ENCODE measurements at regions not wholly inside any gene's neighbourhood (a gene's known extent, or its start where the extent isn't known, plus 50 kb on each side); places are given as distances from the start of the nearest gene placed in this dataset.
A peak's percentile ranks its signal among the peaks of the same experiment; 100 is the strongest.

- Histone ChIP-seq H3K4me1 (replicated peaks) (no peaks in the 10 kb centered on the region), H3K36me3 (no peaks in the 10 kb centered on the region), H3K9me3 (replicated peaks) (no peaks in the 10 kb centered on the region), H3K27me3 (replicated peaks) (no peaks in the 10 kb centered on the region), H3K27ac (no peak overlapping the region), H3K4me3 (no peak overlapping the region)
- DNase-seq (ENCODE audit: low read depth in 1 of 2, low spot score in 2 of 2): no peak
These were observed 50.8 kb upstream of the PRSS1 start for GRCh38 chr7:142698429-142698828.

GRCh38 chr7:142697270-142697669, 52.0 kb upstream of the PRSS1 start:
- DNase-seq (ENCODE audit: low read depth in 1 of 2, low spot score in 2 of 2): no peak
- Histone ChIP-seq H3K27ac (no peak overlapping the region), H3K9me3 (replicated peaks) (no peaks in the 10 kb centered on the region), H3K36me3 (no peaks in the 10 kb centered on the region), H3K27me3 (replicated peaks) (no peaks in the 10 kb centered on the region), H3K4me1 (replicated peaks) (no peaks in the 10 kb centered on the region), H3K4me3 (no peak overlapping the region)

- Histone ChIP-seq H3K27ac (no peak overlapping the region), H3K27me3 (replicated peaks) (no peaks in the 10 kb centered on the region), H3K4me1 (replicated peaks) (no peaks in the 10 kb centered on the region), H3K9me3 (replicated peaks) (no peaks in the 10 kb centered on the region), H3K4me3 (no peak overlapping the region), H3K36me3 (no peaks in the 10 kb centered on the region)
- no peak for DNase-seq (ENCODE audit: low read depth in 1 of 2, low spot score in 2 of 2)
These were observed 52.7 kb upstream of the PRSS1 start for GRCh38 chr7:142696456-142697179.

- H3K4me3 ChIP-seq: no peak overlapping the region
- DNase-seq (ENCODE audit: low read depth in 1 of 2, low spot score in 2 of 2): no peak
- H3K27me3 ChIP-seq (replicated peaks): no peaks in the 10 kb centered on the region
- H3K27ac ChIP-seq: no peak overlapping the region
- H3K36me3 ChIP-seq: no peaks in the 10 kb centered on the region
- H3K4me1 ChIP-seq (replicated peaks): no peaks in the 10 kb centered on the region
- no peaks in the 10 kb centered on the region for H3K9me3 ChIP-seq (replicated peaks)
These were observed 55.4 kb upstream of the PRSS1 start for GRCh38 chr7:142693911-142694310.

- Histone ChIP-seq H3K9me3 (replicated peaks) (no peaks in the 10 kb centered on the region), H3K27me3 (replicated peaks) (no peaks in the 10 kb centered on the region), H3K27ac (no peak overlapping the region), H3K4me3 (no peak overlapping the region), H3K4me1 (replicated peaks) (no peaks in the 10 kb centered on the region), H3K36me3 (no peaks in the 10 kb centered on the region)
- DNase-seq (ENCODE audit: low read depth in 1 of 2, low spot score in 2 of 2): no peak
These were observed 58.6 kb upstream of the PRSS1 start for GRCh38 chr7:142690554-142691182.

- no peak overlapping the region for H3K4me3 ChIP-seq
- no peaks in the 10 kb centered on the region for H3K9me3 ChIP-seq (replicated peaks)
- no peaks in the 10 kb centered on the region for H3K36me3 ChIP-seq
- no peak for DNase-seq (ENCODE audit: low read depth in 1 of 2, low spot score in 2 of 2)
- no peak overlapping the region for H3K27ac ChIP-seq
- H3K27me3 ChIP-seq (replicated peaks): no peaks in the 10 kb centered on the region
- H3K4me1 ChIP-seq (replicated peaks): no peaks in the 10 kb centered on the region
These were observed 59.7 kb upstream of the PRSS1 start for GRCh38 chr7:142689439-142690120.

- no peaks in the 10 kb centered on the region; the same call in 1 of the 2 replicates for H3K27me3 ChIP-seq (replicated peaks)
- DNase-seq (ENCODE audit: low read depth in 1 of 2, low spot score in 2 of 2): no peak
- no peak overlapping the region for H3K27ac ChIP-seq
- no peak overlapping the region for H3K4me3 ChIP-seq
- H3K9me3 ChIP-seq (replicated peaks): no peaks in the 10 kb centered on the region
- no peaks in the 10 kb centered on the region for H3K4me1 ChIP-seq (replicated peaks)
- H3K36me3 ChIP-seq: no peaks in the 10 kb centered on the region
These were observed 63.3 kb upstream of the PRSS1 start for GRCh38 chr7:142685877-142686508.

GRCh38 chr7:142681314-142682092, 67.8 kb upstream of the PRSS1 start:
- no peaks in the 10 kb centered on the region for H3K36me3 ChIP-seq
- no peak overlapping the region for H3K27ac ChIP-seq
- H3K4me3 ChIP-seq: no peak overlapping the region
- no peak for DNase-seq (ENCODE audit: low read depth in 1 of 2, low spot score in 2 of 2)
- H3K9me3 ChIP-seq (replicated peaks): no peaks in the 10 kb centered on the region
- no peaks in the 10 kb centered on the region for H3K4me1 ChIP-seq (replicated peaks)
- no peaks in the 10 kb centered on the region; the same call in 1 of the 2 replicates for H3K27me3 ChIP-seq (replicated peaks)

- H3K9me3 ChIP-seq (replicated peaks): no peaks in the 10 kb centered on the region
- H3K4me3 ChIP-seq: no peak overlapping the region
- no peaks in the 10 kb centered on the region for H3K36me3 ChIP-seq
- DNase-seq (ENCODE audit: low read depth in 1 of 2, low spot score in 2 of 2): no peak
- H3K27ac ChIP-seq: no peak overlapping the region
- H3K27me3 ChIP-seq (replicated peaks): no peaks in the 10 kb centered on the region
- H3K4me1 ChIP-seq (replicated peaks): no peaks in the 10 kb centered on the region
These were observed 77.8 kb upstream of the PRSS1 start for GRCh38 chr7:142671506-142671905.

GRCh38 chr7:142670511-142670910, 78.8 kb upstream of the PRSS1 start:
- no peak for DNase-seq (ENCODE audit: low read depth in 1 of 2, low spot score in 2 of 2)
- Histone ChIP-seq H3K27ac (no peak overlapping the region), H3K9me3 (replicated peaks) (no peaks in the 10 kb centered on the region), H3K36me3 (no peaks in the 10 kb centered on the region), H3K4me1 (replicated peaks) (no peaks in the 10 kb centered on the region), H3K4me3 (no peak overlapping the region), H3K27me3 (replicated peaks) (no peaks in the 10 kb centered on the region)

GRCh38 chr7:142669074-142669654, 80.1 kb upstream of the PRSS1 start:
- peak in 1 of 2 experiments; percentile 26 for DNase-seq (ENCODE audit: low read depth in 1 of 2, low spot score in 2 of 2)
- no peak overlapping the region for H3K27ac ChIP-seq
- H3K9me3 ChIP-seq (replicated peaks): no peaks in the 10 kb centered on the region

GRCh38 chr7:142668495-142668894, 80.8 kb upstream of the PRSS1 start:
- Histone ChIP-seq H3K27me3 (replicated peaks) (no peaks in the 10 kb centered on the region), H3K27ac (no peak overlapping the region), H3K4me1 (replicated peaks) (no peaks in the 10 kb centered on the region), H3K36me3 (no peaks in the 10 kb centered on the region), H3K9me3 (replicated peaks) (no peaks in the 10 kb centered on the region), H3K4me3 (no peak overlapping the region)
- DNase-seq (ENCODE audit: low read depth in 1 of 2, low spot score in 2 of 2): no peak

More at GRCh38 chr7:142669074-142669654, 80.1 kb upstream of the PRSS1 start:
- H3K27me3 ChIP-seq (replicated peaks): no peaks in the 10 kb centered on the region
- no peaks in the 10 kb centered on the region for H3K4me1 ChIP-seq (replicated peaks)
- no peaks in the 10 kb centered on the region for H3K36me3 ChIP-seq
- no peak overlapping the region for H3K4me3 ChIP-seq

- no peak overlapping the region for H3K4me3 ChIP-seq
- no peaks in the 10 kb centered on the region for H3K36me3 ChIP-seq
- H3K4me1 ChIP-seq (replicated peaks): no peaks in the 10 kb centered on the region
- no peaks in the 10 kb centered on the region for H3K9me3 ChIP-seq (replicated peaks)
- no peak for DNase-seq (ENCODE audit: low read depth in 1 of 2, low spot score in 2 of 2)
- no peak overlapping the region for H3K27ac ChIP-seq
- H3K27me3 ChIP-seq (replicated peaks): no peaks in the 10 kb centered on the region
These were observed 91.9 kb upstream of the PRSS1 start for GRCh38 chr7:142657376-142657775.

All from SJSA1 (cell line).